ENCODE measurements at regions not wholly inside any gene's neighbourhood (a gene's known extent, or its start where the extent isn't known, plus 50 kb on each side); places are given as distances from the start of the nearest gene placed in this dataset.

DNA sequence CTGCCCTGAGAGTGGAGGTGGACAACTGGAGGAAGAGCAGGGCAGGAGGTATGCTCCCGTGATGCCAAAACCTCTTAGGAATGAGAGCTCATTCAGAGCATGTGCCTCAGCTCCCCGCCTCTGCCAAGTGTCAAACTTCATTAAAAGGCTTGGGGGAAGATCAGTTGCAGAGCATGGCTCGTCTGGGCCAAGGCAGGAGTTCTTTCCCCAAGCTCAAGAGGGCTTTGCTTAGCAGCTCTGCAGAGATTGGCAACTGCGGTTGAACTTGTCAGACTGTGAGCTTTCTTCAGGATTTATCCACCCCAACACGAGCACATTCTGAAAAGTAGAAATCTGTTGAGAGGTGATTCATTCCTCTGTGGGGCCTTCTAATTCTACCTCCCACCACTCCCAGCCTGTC, 248.1 kb downstream of the HS3ST3A1 start:
- POLR2A ChIA-PET = no interaction called here

DNA sequence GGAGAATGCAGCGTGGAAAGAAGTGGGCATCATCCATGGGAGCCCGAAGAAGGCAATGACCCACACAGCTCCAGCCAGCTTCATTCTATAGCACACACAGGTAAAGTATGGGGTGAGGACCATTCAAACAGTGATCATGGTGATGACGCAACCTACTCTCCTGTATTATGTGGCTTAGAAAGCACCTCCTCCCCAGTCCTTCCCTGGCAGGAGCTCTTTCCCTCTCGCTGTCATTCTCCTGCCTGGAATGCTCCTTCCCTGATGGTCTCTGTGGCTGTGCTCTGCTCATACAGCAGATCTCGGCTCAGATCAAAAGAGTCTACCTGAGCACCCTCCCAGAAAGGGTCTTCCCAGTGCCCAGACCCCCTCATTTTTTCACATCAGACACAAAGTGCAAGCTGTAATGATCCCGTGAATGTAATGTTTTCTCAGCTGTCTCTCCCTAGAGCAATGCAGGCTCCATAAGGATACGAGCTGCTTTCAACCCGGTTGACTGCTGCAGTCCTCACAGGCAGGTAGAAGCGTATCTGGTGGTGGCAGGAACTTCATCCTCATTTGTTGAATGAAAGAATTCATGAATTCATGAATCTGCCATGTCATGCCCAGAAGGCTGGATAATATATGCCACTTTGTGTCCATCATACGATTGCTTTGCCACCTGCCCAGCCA, 248.8 kb downstream of the HS3ST3A1 start:
- ChIA-PET CTCF (interaction anchor here (0.6 kb wide), 1 partner anchor 10 kb away, joined by 4 read pairs; no protein-coding TSS in a partner anchor), POLR2A (no interaction called here)

More for the DNA sequence above, 248.1 kb downstream of the HS3ST3A1 start:
- no peaks in the 10 kb centered on the region for H3K4me1 ChIP-seq (ENCODE audit: control insufficient read depth, insufficient read depth, low read length)
- no peak overlapping the region for H3K4me3 ChIP-seq (ENCODE audit: low read depth, low read length)
- H3K27ac ChIP-seq (ENCODE audit: extremely low read depth, low read depth, low read length) = no peak overlapping the region
- no peaks in the 10 kb centered on the region for H3K9me3 ChIP-seq (ENCODE audit: control insufficient read depth, insufficient read depth, low read depth, low read length)
- H3K36me3 ChIP-seq (ENCODE audit: control insufficient read depth in 2 of 2, insufficient read depth in 1 of 2, low read length in 2 of 2) = no peaks in the 10 kb centered on the region
- CTCF ChIA-PET = interaction anchor here (0.6 kb wide), 1 partner anchor 10 kb away, joined by 4 read pairs; no protein-coding TSS in a partner anchor
- no peak for TF ChIP-seq ZNF423 (tag by site-specific recombination; IDR thresholded peaks at IDR 0.05)
- TF ChIP-seq GFI1B (tag by site-specific recombination; IDR thresholded peaks at IDR 0.05) = no peak
- no peak for TF ChIP-seq SETDB1 (IDR thresholded peaks at IDR 0.05; ENCODE audit: insufficient read length, low read length)
- TF ChIP-seq OSR2 (tag by site-specific recombination; IDR thresholded peaks at IDR 0.05) = no peak
- TF ChIP-seq, protein P1, sequence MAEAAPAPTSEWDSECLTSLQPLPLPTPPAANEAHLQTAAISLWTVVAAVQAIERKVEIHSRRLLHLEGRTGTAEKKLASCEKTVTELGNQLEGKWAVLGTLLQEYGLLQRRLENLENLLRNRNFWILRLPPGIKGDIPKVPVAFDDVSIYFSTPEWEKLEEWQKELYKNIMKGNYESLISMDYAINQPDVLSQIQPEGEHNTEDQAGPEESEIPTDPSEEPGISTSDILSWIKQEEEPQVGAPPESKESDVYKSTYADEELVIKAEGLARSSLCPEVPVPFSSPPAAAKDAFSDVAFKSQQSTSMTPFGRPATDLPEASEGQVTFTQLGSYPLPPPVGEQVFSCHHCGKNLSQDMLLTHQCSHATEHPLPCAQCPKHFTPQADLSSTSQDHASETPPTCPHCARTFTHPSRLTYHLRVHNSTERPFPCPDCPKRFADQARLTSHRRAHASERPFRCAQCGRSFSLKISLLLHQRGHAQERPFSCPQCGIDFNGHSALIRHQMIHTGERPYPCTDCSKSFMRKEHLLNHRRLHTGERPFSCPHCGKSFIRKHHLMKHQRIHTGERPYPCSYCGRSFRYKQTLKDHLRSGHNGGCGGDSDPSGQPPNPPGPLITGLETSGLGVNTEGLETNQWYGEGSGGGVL (tag by site-specific recombination; IDR thresholded peaks at IDR 0.05) = no peak
- TF ChIP-seq ZNF211 (tag by site-specific recombination; IDR thresholded peaks at IDR 0.05; ENCODE audit: low read depth) = no peak
- TF ChIP-seq, protein P2, sequence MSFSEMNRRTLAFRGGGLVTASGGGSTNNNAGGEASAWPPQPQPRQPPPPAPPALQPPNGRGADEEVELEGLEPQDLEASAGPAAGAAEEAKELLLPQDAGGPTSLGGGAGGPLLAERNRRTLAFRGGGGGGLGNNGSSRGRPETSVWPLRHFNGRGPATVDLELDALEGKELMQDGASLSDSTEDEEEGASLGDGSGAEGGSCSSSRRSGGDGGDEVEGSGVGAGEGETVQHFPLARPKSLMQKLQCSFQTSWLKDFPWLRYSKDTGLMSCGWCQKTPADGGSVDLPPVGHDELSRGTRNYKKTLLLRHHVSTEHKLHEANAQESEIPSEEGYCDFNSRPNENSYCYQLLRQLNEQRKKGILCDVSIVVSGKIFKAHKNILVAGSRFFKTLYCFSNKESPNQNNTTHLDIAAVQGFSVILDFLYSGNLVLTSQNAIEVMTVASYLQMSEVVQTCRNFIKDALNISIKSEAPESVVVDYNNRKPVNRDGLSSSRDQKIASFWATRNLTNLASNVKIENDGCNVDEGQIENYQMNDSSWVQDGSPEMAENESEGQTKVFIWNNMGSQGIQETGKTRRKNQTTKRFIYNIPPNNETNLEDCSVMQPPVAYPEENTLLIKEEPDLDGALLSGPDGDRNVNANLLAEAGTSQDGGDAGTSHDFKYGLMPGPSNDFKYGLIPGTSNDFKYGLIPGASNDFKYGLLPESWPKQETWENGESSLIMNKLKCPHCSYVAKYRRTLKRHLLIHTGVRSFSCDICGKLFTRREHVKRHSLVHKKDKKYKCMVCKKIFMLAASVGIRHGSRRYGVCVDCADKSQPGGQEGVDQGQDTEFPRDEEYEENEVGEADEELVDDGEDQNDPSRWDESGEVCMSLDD (tag by site-specific recombination; IDR thresholded peaks at IDR 0.05) = no peak
- no peak for TF ChIP-seq HOXC10 (CRISPR knock-in tag; IDR thresholded peaks at IDR 0.05)
- TF ChIP-seq ZNF76 (tag by site-specific recombination; IDR thresholded peaks at IDR 0.05; ENCODE audit: borderline replicate concordance, low read depth) = no peak

DNA sequence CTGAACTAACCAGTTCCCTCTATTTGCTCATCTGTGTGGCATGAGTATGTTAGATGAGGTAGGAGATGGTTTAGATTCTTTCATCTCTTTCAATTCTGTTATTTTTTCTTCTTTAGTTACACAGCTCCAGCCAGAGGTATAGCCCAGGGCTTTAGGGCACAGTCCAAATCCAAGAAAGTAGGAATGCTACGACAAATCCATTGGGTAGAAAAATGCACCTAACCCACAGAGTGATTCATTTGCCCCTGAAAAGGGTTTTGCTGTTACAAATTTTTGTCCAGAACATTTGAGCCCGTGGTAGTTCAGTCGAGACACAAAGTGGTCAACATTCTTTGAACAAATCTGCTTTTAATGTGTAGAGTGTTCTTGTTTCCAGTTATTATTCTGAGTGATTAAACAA, 250.7 kb downstream of the HS3ST3A1 start:
- Histone ChIP-seq H3K9me3 (ENCODE audit: control insufficient read depth, insufficient read depth, low read depth, low read length) (no peaks in the 10 kb centered on the region), H3K27ac (ENCODE audit: extremely low read depth, low read depth, low read length) (no peak overlapping the region), H3K4me3 (ENCODE audit: low read depth, low read length) (no peak overlapping the region), H3K4me1 (ENCODE audit: control insufficient read depth, insufficient read depth, low read length) (no peaks in the 10 kb centered on the region), H3K36me3 (ENCODE audit: control insufficient read depth in 2 of 2, insufficient read depth in 1 of 2, low read length in 2 of 2) (no peaks in the 10 kb centered on the region)
- ChIA-PET POLR2A (no interaction called here), CTCF (no interaction called here)
- TF ChIP-seq ZNF175 (tag by site-specific recombination; IDR thresholded peaks at IDR 0.05) (no peak), ZNF350 (tag by site-specific recombination; IDR thresholded peaks at IDR 0.05) (no peak), SETDB1 (IDR thresholded peaks at IDR 0.05; ENCODE audit: insufficient read length, low read length) (no peak), GLIS1 (tag by site-specific recombination; IDR thresholded peaks at IDR 0.05) (no peak), SP3 (tag by site-specific recombination; IDR thresholded peaks at IDR 0.05) (no peak), ZIC2 (tag by site-specific recombination; IDR thresholded peaks at IDR 0.05) (no peak), ZNF292 (tag by site-specific recombination; IDR thresholded peaks at IDR 0.05; ENCODE audit: borderline replicate concordance, low read depth) (no peak), ZNF184 (tag by site-specific recombination; IDR thresholded peaks at IDR 0.05) (no peak)
- TF ChIP-seq, protein P3, sequence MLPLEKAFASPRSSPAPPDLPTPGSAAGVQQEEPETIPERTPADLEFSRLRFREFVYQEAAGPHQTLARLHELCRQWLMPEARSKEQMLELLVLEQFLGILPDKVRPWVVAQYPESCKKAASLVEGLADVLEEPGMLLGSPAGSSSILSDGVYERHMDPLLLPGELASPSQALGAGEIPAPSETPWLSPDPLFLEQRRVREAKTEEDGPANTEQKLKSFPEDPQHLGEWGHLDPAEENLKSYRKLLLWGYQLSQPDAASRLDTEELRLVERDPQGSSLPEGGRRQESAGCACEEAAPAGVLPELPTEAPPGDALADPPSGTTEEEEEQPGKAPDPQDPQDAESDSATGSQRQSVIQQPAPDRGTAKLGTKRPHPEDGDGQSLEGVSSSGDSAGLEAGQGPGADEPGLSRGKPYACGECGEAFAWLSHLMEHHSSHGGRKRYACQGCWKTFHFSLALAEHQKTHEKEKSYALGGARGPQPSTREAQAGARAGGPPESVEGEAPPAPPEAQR (tag by site-specific recombination; IDR thresholded peaks at IDR 0.05) = no peak
- TF ChIP-seq, protein P4, sequence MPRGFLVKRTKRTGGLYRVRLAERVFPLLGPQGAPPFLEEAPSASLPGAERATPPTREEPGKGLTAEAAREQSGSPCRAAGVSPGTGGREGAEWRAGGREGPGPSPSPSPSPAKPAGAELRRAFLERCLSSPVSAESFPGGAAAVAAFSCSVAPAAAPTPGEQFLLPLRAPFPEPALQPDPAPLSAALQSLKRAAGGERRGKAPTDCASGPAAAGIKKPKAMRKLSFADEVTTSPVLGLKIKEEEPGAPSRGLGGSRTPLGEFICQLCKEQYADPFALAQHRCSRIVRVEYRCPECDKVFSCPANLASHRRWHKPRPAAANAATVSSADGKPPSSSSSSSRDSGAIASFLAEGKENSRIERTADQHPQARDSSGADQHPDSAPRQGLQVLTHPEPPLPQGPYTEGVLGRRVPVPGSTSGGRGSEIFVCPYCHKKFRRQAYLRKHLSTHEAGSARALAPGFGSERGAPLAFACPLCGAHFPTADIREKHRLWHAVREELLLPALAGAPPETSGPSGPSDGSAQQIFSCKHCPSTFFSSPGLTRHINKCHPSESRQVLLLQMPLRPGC (tag by site-specific recombination; IDR thresholded peaks at IDR 0.05) = no peak

More for the DNA sequence above, 248.8 kb downstream of the HS3ST3A1 start:
- Histone ChIP-seq H3K4me3 (ENCODE audit: low read depth, low read length) (no peak overlapping the region), H3K4me1 (ENCODE audit: control insufficient read depth, insufficient read depth, low read length) (no peaks in the 10 kb centered on the region), H3K9me3 (ENCODE audit: control insufficient read depth, insufficient read depth, low read depth, low read length) (no peaks in the 10 kb centered on the region), H3K27ac (ENCODE audit: extremely low read depth, low read depth, low read length) (no peak overlapping the region), H3K36me3 (ENCODE audit: control insufficient read depth in 2 of 2, insufficient read depth in 1 of 2, low read length in 2 of 2) (no peaks in the 10 kb centered on the region)
- TF ChIP-seq TRIM28 (IDR thresholded peaks at IDR 0.05; ENCODE audit: borderline replicate concordance, low read length) (no peak), ZNF16 (tag by site-specific recombination; IDR thresholded peaks at IDR 0.05; ENCODE audit: low read depth) (no peak), ZNF274 (IDR thresholded peaks at IDR 0.05; ENCODE audit: low read length) (no peak), ZNF274 (tag by site-specific recombination; IDR thresholded peaks at IDR 0.05; ENCODE audit: borderline replicate concordance) (no peak), ZNF426 (tag by site-specific recombination; IDR thresholded peaks at IDR 0.05) (no peak), BCL11A (tag by site-specific recombination; IDR thresholded peaks at IDR 0.05; ENCODE audit: low read depth) (no peak), ZNF585B (tag by site-specific recombination; IDR thresholded peaks at IDR 0.05) (no peak)
- TF ChIP-seq, protein P5, sequence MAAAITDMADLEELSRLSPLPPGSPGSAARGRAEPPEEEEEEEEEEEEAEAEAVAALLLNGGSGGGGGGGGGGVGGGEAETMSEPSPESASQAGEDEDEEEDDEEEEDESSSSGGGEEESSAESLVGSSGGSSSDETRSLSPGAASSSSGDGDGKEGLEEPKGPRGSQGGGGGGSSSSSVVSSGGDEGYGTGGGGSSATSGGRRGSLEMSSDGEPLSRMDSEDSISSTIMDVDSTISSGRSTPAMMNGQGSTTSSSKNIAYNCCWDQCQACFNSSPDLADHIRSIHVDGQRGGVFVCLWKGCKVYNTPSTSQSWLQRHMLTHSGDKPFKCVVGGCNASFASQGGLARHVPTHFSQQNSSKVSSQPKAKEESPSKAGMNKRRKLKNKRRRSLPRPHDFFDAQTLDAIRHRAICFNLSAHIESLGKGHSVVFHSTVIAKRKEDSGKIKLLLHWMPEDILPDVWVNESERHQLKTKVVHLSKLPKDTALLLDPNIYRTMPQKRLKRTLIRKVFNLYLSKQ (tag by site-specific recombination; IDR thresholded peaks at IDR 0.05; ENCODE audit: borderline replicate concordance) = no peak
